ENCODE measurements at regions not wholly inside any gene's neighbourhood (a gene's known extent, or its start where the extent isn't known, plus 50 kb on each side); places are given as distances from the start of the nearest gene placed in this dataset.

- no peak for TF ChIP-seq FOXP2 (optimal IDR thresholded peaks at IDR 0.05; ENCODE audit: borderline replicate concordance, extremely low read depth, extremely low read length, insufficient read depth)
- no peak for TF ChIP-seq TAF1 (IDR thresholded peaks at IDR 0.05; ENCODE audit: borderline replicate concordance, insufficient read depth, low read length)
- no peak for TF ChIP-seq REST (IDR thresholded peaks at IDR 0.05; ENCODE audit: insufficient read depth in 1 of 2, low read depth in 2 of 2, low read length in 2 of 2)
- no peak for TF ChIP-seq SIN3A (IDR thresholded peaks at IDR 0.05; ENCODE audit: borderline replicate concordance, insufficient read depth, low read length)
- no peak for TF ChIP-seq POLR2AphosphoS5 (IDR thresholded peaks at IDR 0.05; ENCODE audit: low read depth, low read length)
These were observed 188.8 kb upstream of the CWC22 start for GRCh38 chr2:180195847-180196246.

DNA sequence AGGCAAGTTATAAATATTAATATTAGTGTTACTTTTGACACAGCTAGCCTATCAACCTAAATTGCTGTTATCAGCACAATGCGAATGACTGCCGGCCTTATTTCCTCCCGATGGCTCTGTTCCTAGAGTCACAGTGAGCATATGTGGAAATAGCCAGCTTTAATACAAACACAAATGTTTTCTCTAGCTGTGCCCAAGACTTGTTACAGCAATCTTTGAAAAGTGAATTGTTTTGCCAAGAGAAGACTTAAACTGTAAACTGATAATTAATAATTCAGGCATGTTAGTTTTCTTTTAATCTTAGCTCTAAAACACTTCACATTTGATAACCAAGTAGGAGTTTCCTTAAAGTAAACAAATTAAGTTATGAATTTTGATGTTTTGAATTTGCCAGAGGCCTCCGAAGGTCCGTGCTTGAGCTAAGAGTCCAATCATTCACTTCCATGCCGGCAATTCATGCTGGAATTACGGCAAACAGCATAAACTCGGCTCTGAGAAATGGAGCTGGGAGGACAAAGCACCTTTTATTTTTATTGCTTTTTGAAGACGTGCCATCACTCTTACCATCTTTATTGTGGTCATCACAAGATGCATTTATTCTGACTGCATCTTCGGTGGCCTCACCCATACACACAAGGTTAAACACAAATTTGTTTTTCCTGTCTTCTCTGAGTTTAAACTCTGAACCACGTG lies 184.5 kb upstream of the CWC22 start:
- no peak for TF ChIP-seq SIN3A (IDR thresholded peaks at IDR 0.05; ENCODE audit: borderline replicate concordance, insufficient read depth, low read length)
- TF ChIP-seq POLR2AphosphoS5 (IDR thresholded peaks at IDR 0.05; ENCODE audit: low read depth, low read length) = no peak
- no peak for TF ChIP-seq FOXP2 (optimal IDR thresholded peaks at IDR 0.05; ENCODE audit: borderline replicate concordance, extremely low read depth, extremely low read length, insufficient read depth)
- TF ChIP-seq TAF1 (IDR thresholded peaks at IDR 0.05; ENCODE audit: borderline replicate concordance, insufficient read depth, low read length) = no peak
- TF ChIP-seq REST (IDR thresholded peaks at IDR 0.05; ENCODE audit: insufficient read depth in 1 of 2, low read depth in 2 of 2, low read length in 2 of 2) = no peak

DNA sequence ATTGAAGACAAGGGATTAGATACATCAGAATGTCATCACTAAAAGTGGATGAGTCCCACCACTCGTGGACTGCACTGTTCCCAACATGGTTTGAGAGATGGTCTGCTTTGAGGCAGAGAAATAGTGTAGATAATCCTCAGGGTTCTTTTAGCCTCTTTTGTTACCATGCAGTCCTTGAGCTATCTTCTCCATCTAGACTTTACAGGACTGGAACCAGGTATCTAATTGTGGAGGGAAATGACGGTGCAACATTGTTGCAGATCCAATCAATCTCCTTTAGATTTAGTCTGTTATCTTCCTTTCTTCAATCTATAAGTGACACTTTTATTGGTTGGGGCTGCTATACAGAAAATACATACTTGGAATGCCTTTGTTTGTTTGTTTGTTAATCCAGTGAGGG lies 183.8 kb upstream of the CWC22 start:
- TF ChIP-seq POLR2AphosphoS5 (IDR thresholded peaks at IDR 0.05; ENCODE audit: low read depth, low read length) (no peak), SIN3A (IDR thresholded peaks at IDR 0.05; ENCODE audit: borderline replicate concordance, insufficient read depth, low read length) (no peak), REST (IDR thresholded peaks at IDR 0.05; ENCODE audit: insufficient read depth in 1 of 2, low read depth in 2 of 2, low read length in 2 of 2) (no peak), FOXP2 (optimal IDR thresholded peaks at IDR 0.05; ENCODE audit: borderline replicate concordance, extremely low read depth, extremely low read length, insufficient read depth) (no peak), TAF1 (IDR thresholded peaks at IDR 0.05; ENCODE audit: borderline replicate concordance, insufficient read depth, low read length) (no peak)

DNA sequence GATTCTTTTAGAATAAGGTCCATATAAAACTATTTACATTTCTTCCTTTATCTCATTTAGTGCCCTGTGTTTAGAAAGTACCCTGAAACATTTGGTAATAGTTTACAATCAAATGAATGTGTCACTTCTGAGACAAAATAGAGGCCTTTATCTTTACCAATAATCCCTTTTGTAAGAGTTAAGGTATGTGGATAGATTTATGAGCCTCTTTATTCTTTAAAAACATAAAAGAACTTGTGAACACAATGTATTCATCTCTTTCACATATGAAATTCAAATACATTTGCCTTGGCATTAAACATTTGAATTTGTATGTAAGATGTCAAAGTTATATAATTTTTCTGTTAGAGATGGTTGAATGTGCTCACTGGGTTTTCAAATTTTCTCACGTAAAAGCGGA lies 180.5 kb upstream of the CWC22 start:
- TF ChIP-seq SIN3A (IDR thresholded peaks at IDR 0.05; ENCODE audit: borderline replicate concordance, insufficient read depth, low read length) (no peak), FOXP2 (optimal IDR thresholded peaks at IDR 0.05; ENCODE audit: borderline replicate concordance, extremely low read depth, extremely low read length, insufficient read depth) (no peak)

GRCh38 chr2:180184506-180184905 lies 177.4 kb upstream of the CWC22 start:
- TF ChIP-seq SIN3A (IDR thresholded peaks at IDR 0.05; ENCODE audit: borderline replicate concordance, insufficient read depth, low read length) (no peak), REST (IDR thresholded peaks at IDR 0.05; ENCODE audit: insufficient read depth in 1 of 2, low read depth in 2 of 2, low read length in 2 of 2) (no peak), TAF1 (IDR thresholded peaks at IDR 0.05; ENCODE audit: borderline replicate concordance, insufficient read depth, low read length) (no peak), POLR2AphosphoS5 (IDR thresholded peaks at IDR 0.05; ENCODE audit: low read depth, low read length) (no peak), FOXP2 (optimal IDR thresholded peaks at IDR 0.05; ENCODE audit: borderline replicate concordance, extremely low read depth, extremely low read length, insufficient read depth) (no peak)
